ENCODE measurements at regions not wholly inside any gene's neighbourhood (a gene's known extent, or its start where the extent isn't known, plus 50 kb on each side); places are given as distances from the start of the nearest gene placed in this dataset.

DNA sequence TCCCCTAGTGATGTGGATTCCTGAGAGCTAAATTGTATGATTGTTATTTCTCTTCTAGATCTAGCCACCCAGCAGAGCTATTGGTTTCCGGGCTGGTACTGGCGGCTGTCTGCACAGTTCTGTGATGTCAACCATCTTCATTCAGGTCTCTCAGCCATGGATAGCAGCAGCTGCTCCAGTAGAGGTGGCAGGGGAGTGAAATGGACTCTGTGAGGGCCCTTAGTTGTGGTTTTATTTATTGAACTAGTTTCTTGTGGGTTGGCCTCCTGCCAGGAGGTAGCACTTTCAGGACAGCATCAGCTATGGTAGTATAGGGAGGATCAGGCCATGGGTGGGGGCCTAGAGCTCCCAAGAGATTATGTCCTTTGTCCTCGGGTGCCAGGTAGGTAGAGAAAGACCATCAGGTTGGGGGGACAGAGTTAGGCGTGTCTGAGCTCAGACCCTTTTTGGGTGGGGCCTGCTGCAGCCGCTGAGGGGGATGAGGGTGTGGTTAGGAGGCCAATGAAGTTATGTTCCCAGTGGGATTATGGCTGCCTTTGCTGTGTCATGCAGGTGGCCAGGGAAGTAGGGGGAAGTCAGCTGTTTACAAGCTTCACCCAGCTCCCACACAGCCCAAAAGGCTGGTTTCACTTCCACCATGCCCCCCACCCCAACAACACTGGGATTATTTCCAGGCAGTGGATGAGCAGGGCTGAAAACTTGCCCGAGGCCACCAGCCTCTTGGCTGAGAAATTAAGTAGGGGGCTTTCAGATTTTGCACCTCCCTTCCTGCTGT, 55.1 kb upstream of the RGS4 start:
- no peak for TF ChIP-seq NFIC (IDR thresholded peaks at IDR 0.05)
- TF ChIP-seq TCF12 (IDR thresholded peaks at IDR 0.05; ENCODE audit: low read depth), result no peak
- no peak for TF ChIP-seq EGR1 (IDR thresholded peaks at IDR 0.05)
- TF ChIP-seq CEBPB (IDR thresholded peaks at IDR 0.05), result no peak
- TF ChIP-seq TAF1 (IDR thresholded peaks at IDR 0.05; ENCODE audit: low read depth), result no peak
- TF ChIP-seq RAD21 (IDR thresholded peaks at IDR 0.05; ENCODE audit: low read depth), result no peak
- no peak for TF ChIP-seq TEAD4 (IDR thresholded peaks at IDR 0.05)
- no peak for TF ChIP-seq ZBTB7A (IDR thresholded peaks at IDR 0.05; ENCODE audit: low read depth)
- TF ChIP-seq EP300 (IDR thresholded peaks at IDR 0.05; ENCODE audit: borderline replicate concordance), result no peak
- TF ChIP-seq, protein P1, sequence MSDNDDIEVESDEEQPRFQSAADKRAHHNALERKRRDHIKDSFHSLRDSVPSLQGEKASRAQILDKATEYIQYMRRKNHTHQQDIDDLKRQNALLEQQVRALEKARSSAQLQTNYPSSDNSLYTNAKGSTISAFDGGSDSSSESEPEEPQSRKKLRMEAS (IDR thresholded peaks at IDR 0.05), result no peak
- TF ChIP-seq CREB1 (IDR thresholded peaks at IDR 0.05; ENCODE audit: low read depth), result no peak
- no peak for TF ChIP-seq YY1 (IDR thresholded peaks at IDR 0.05; ENCODE audit: low read depth)
- TF ChIP-seq, protein P2, sequence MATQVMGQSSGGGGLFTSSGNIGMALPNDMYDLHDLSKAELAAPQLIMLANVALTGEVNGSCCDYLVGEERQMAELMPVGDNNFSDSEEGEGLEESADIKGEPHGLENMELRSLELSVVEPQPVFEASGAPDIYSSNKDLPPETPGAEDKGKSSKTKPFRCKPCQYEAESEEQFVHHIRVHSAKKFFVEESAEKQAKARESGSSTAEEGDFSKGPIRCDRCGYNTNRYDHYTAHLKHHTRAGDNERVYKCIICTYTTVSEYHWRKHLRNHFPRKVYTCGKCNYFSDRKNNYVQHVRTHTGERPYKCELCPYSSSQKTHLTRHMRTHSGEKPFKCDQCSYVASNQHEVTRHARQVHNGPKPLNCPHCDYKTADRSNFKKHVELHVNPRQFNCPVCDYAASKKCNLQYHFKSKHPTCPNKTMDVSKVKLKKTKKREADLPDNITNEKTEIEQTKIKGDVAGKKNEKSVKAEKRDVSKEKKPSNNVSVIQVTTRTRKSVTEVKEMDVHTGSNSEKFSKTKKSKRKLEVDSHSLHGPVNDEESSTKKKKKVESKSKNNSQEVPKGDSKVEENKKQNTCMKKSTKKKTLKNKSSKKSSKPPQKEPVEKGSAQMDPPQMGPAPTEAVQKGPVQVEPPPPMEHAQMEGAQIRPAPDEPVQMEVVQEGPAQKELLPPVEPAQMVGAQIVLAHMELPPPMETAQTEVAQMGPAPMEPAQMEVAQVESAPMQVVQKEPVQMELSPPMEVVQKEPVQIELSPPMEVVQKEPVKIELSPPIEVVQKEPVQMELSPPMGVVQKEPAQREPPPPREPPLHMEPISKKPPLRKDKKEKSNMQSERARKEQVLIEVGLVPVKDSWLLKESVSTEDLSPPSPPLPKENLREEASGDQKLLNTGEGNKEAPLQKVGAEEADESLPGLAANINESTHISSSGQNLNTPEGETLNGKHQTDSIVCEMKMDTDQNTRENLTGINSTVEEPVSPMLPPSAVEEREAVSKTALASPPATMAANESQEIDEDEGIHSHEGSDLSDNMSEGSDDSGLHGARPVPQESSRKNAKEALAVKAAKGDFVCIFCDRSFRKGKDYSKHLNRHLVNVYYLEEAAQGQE (IDR thresholded peaks at IDR 0.05; ENCODE audit: low read depth), result no peak
- no peak for TF ChIP-seq FOXM1 (IDR thresholded peaks at IDR 0.05; ENCODE audit: borderline replicate concordance, low read depth)
- TF ChIP-seq, protein P3, sequence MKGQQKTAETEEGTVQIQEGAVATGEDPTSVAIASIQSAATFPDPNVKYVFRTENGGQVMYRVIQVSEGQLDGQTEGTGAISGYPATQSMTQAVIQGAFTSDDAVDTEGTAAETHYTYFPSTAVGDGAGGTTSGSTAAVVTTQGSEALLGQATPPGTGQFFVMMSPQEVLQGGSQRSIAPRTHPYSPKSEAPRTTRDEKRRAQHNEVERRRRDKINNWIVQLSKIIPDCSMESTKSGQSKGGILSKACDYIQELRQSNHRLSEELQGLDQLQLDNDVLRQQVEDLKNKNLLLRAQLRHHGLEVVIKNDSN (IDR thresholded peaks at IDR 0.05), result no peak

DNA sequence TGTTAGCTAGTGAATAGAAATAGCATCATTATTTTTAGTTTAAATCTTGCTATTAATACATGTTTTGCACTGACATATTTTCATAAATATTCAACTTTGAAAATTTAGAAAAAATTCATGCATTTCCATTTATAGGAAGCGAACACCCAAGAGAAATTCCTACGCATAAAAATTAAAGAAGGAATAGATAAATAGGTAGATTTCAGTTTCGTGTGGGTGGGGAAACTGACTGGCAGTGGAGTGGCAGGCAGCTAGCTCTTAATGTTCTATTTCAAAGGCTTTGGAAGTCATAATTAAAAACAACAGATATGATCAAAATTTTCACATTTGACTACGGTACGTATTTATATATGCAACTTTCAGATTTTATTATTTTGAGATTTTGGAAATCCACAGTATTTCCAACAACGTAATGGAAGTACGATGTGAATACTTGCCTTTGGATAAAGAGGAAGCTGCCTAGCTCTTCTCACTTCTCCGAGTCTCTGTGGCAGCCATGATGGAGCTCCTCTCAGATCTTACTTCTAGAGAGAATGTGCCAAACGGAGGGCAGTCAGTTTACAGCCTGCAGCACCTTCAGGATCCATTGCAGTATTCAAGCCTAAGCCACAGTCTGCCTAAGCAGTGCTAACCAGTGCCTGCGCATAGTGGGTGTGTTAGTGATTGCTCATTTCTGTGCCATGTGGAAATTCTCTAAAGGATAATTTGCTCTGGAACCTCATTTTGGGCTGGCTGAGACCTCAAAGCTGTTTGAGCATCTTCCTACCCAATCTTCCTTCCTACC, 62.9 kb upstream of the RGS4 start:
- TF ChIP-seq CEBPB (IDR thresholded peaks at IDR 0.05), result no peak
- no peak for TF ChIP-seq ZBTB7A (IDR thresholded peaks at IDR 0.05; ENCODE audit: low read depth)
- TF ChIP-seq EGR1 (IDR thresholded peaks at IDR 0.05), result no peak
- no peak for TF ChIP-seq CREB1 (IDR thresholded peaks at IDR 0.05; ENCODE audit: low read depth)
- TF ChIP-seq, protein P2 (IDR thresholded peaks at IDR 0.05; ENCODE audit: low read depth), result no peak
- TF ChIP-seq NFIC (IDR thresholded peaks at IDR 0.05), result no peak
- no peak for TF ChIP-seq YY1 (IDR thresholded peaks at IDR 0.05; ENCODE audit: low read depth)
- TF ChIP-seq EP300 (IDR thresholded peaks at IDR 0.05; ENCODE audit: borderline replicate concordance), result no peak
- TF ChIP-seq TEAD4 (IDR thresholded peaks at IDR 0.05), result no peak
- TF ChIP-seq, protein P3 (IDR thresholded peaks at IDR 0.05), result no peak
- TF ChIP-seq RAD21 (IDR thresholded peaks at IDR 0.05; ENCODE audit: low read depth), result no peak
- TF ChIP-seq TAF1 (IDR thresholded peaks at IDR 0.05; ENCODE audit: low read depth), result no peak

- TF ChIP-seq FOXM1 (IDR thresholded peaks at IDR 0.05; ENCODE audit: borderline replicate concordance, low read depth), result no peak
- TF ChIP-seq CREB1 (IDR thresholded peaks at IDR 0.05; ENCODE audit: low read depth), result no peak
- TF ChIP-seq NFIC (IDR thresholded peaks at IDR 0.05), result no peak
- TF ChIP-seq, protein P1 (IDR thresholded peaks at IDR 0.05), result no peak
- no peak for TF ChIP-seq YY1 (IDR thresholded peaks at IDR 0.05; ENCODE audit: low read depth)
- no peak for TF ChIP-seq RAD21 (IDR thresholded peaks at IDR 0.05; ENCODE audit: low read depth)
- TF ChIP-seq TEAD4 (IDR thresholded peaks at IDR 0.05), result no peak
- TF ChIP-seq CEBPB (IDR thresholded peaks at IDR 0.05), result no peak
- TF ChIP-seq TCF12 (IDR thresholded peaks at IDR 0.05; ENCODE audit: low read depth), result no peak
- TF ChIP-seq, protein P3 (IDR thresholded peaks at IDR 0.05), result no peak
- TF ChIP-seq ZBTB7A (IDR thresholded peaks at IDR 0.05; ENCODE audit: low read depth), result no peak
- TF ChIP-seq EGR1 (IDR thresholded peaks at IDR 0.05), result no peak
- TF ChIP-seq EP300 (IDR thresholded peaks at IDR 0.05; ENCODE audit: borderline replicate concordance), result no peak
- TF ChIP-seq TAF1 (IDR thresholded peaks at IDR 0.05; ENCODE audit: low read depth), result no peak
- TF ChIP-seq, protein P2 (IDR thresholded peaks at IDR 0.05; ENCODE audit: low read depth), result no peak
These were observed 71.5 kb upstream of the RGS4 start for GRCh38 chr1:162997499-162998285.
